ENCODE measurements at regions not wholly inside any gene's neighbourhood (a gene's known extent, or its start where the extent isn't known, plus 50 kb on each side); places are given as distances from the start of the nearest gene placed in this dataset.
A peak's percentile ranks its signal among the peaks of the same experiment; 100 is the strongest.
"Not testable (repeated sequence)": the region's sequence is repeated elsewhere in the genome, so short reads cannot be mapped to it uniquely, and the experiment has no call there.

DNA sequence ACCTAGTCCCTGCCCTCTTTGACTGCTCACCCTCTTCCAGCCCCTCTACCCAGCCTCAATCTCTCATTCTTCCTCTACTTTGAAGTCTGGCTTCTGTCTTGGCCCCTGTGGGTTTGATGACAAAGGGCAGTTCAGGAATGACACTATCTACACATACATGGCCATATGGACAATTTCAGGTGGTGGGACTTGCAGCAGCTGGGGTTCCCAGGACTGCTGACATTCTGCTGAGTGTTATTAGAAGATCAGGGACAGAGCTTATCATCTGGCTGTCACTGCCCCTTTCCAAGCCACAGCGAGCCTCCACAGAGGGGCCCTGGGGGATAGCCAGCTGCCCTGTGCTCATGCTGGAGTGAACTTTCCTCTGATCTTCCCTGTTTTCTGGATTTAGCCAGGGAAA, 97.4 kb upstream of the IPO9 start:
- no peak for DNase-seq

DNA sequence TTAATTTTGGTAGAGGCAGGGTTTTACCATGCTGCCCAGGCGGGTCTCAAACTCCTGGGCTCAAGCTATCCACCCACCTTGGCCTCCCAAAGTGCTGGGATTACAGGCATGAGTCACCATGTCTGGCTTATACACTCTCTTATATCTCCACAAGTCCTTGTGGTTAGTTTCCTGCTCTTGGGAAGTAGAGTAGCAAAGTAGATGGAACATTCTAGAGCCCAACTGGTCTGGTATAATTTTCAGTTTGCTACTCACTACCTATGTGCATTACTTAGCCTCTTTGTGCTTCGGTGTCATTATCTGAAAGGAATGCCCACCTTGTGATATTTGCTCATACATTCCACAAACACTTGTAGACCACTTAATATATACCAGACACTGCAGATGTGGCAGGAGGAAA, 96.6 kb upstream of the IPO9 start:
- DNase-seq = no peak

DNA sequence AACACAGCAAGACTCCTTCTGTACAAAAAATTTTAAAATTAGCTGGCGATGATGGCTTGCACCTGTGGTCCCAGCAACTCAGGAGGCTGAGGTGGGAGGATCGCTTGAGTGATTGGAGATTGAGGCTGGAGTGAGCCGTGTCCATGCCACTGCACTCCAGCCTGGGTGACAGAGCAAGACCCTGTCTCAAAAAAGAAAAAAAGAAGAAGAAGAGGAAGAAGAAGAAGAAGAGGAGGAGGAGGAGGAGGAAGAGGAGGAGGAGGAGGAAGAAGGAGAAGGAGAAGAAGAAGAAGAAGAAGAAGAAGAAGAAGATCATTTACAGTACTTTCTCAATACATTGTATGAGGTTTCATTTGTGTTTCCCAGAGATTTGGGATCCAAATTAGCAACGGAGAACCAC, 94.7 kb upstream of the IPO9 start:
- not testable (repeated sequence) for DNase-seq

DNA sequence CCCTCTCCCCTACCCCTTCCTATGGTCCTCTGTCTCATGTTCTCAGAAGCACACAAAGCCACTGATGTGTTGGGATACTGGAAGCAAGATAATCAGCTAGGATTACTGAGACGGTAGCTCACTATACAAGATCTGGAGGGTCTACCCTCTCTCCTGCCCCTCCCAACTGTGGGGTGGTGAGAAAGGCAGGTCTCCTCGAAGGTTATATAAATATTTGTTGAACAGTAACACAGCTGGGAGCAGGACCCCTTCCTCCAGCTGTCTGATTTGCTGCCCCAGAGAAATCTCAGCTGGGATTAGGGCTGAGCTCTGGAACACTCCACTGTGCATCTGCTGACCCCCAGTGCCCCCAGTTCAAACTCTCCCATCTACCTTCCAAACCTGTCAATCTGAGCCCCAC, 94.2 kb upstream of the IPO9 start:
- DNase-seq = no peak

DNA sequence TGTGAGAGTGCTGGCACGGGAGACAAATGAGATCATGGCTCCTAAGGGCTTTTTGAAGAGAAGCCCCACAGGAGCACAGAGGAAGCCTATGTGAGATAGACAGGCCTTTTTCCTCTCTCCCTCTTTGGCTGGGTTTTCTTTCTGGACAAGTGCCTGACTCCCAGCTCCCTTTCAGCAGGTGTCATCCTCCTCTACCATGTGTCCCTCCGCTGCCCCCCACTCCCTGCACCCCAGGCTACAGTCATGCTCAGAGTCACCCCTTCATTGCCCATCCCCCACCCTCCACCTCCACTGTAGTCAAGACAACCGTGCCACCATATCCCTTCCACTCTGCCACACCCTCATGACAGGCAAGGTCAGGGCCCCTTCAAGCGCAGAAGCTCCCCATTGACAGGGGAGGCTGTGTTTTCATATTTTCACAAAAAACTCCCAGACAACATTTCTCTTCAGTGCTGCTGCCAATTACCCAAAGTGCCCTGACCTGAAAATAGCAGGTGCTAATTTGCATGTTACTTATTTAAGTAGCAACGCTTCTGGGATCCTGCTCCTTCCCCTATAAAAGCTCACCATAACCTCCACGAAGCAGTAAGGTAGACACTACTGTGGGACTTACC, 92.1 kb upstream of the IPO9 start:
- no peak for DNase-seq

DNA sequence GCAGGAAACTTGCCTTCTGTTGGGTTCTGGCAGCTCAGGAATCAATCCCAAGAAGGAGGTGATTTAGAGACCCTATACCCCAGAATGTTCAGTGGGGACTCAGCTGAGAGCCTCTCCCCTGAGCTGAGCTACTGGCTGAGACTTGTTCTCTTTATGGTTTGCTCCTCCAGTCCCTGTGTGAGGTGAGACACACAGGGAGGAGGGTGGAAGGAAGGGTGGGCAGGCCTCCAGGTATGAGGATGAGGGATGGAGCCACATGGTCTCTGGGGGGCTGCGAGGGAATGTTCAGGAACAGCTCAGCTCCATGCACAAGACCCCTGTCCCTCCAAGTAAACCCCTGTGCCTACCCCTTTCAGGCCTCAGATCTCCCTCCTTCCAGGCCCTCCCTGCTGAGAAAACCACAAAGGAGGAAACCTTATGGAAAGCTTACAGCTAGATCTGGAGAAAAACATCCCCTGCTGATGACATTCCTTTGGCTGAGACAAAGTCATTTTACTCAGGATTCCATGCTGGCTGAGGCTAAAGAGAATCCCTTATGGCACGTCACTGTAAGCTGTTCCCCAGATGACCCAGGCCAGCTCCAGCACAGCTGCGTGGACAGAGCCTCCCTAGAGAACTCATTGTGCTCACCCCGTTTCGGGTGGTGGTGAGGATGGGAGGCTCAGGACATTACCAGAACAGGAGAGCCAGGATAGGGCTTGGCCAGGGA, 91.5 kb upstream of the IPO9 start:
- no peak for DNase-seq

DNA sequence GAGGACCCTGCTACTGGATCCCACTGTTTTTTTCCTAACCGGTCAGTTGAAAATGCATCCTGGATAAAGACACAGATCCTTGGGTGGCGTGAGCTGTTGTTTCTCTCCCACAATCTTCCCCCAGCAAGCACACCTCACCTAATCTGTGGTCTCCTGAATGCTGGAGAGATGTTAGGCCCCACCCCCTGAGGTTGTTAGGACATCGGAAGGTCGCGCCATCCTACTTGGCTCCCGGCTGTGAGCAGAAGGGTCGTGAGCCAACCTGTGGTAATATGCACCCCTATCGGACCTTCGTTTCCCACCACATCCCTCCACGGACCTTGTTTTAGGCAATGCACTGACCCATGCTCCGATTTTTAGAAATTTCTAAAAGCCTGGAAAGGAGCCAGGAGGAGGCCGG, 89.9 kb upstream of the IPO9 start:
- DNase-seq = no peak

DNA sequence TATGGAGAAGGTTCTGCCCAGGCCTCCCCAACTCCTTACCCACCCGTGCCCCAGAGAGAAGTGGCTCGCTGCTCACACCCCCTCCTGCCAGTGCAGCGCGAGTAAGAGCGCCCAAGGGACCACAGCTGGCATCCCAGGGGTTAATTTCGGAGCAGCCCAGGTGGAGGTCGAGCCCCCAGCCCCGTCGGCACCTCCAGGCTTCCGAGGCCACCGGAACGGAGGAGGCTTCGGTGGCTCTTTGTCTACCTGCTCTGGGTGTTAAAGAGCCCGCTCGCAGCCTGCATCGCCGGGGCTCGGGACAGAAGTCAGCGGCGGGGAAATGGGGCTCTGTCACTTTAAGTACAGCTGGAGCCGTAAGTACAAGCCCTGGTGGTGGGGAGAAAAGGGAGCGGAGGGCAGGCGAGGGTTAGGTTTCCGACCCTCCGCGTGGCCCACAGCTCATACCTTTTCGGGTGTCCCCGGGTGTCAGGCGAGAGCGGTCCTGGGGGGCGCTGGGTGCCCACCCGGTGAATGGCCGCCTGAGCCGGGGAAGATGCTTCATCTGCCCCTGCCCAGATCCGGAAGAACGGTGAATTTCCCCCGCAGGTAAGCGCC, 89.4 kb upstream of the IPO9 start:
- DNase-seq = peak; percentile 24

DNA sequence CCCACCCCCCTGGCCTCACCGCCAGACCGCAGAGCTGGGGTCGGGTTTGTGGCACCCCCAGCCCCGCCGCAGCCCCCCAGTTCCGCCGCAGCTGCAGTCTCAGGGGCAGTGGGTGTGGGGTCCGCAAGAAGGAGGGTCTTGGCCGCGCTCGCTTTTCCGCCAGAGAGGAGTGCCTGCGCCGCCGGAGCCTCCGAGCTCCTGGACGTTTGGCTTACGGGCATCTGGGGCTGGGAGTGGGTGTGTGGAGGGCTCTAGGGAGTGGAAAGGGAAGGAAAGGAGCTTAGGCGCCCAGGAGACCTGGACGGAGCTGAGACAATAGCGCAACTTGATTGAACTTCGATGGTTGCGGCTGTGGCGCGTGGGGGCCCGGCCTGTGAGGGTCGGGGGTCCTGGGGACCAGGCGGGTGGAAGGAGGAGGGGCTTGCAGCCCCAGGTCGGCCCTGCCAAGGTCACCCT, 88.8 kb upstream of the IPO9 start:
- no peak for DNase-seq

DNA sequence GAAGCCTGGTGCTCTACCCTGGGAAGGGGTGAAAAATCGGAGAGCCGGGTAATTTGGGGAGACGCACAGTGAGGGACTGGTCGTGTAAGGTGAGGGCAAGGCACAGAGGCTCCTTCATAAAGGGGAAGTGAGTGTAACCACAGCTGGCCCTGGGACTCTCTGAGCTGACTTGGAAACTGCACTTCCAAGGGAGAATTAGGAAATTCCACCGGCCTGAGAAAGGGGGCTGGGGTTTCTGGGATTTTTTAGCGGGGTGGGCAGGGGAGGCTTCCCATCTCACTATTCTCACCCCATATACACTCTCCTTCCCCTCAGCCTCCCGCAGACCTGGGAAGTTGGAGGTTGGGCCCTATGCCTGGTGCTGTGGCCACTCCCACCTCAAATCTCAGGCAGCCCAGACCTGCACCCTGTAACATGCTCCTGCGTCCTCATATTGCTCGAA, 88.3 kb upstream of the IPO9 start:
- no peak for DNase-seq

DNA sequence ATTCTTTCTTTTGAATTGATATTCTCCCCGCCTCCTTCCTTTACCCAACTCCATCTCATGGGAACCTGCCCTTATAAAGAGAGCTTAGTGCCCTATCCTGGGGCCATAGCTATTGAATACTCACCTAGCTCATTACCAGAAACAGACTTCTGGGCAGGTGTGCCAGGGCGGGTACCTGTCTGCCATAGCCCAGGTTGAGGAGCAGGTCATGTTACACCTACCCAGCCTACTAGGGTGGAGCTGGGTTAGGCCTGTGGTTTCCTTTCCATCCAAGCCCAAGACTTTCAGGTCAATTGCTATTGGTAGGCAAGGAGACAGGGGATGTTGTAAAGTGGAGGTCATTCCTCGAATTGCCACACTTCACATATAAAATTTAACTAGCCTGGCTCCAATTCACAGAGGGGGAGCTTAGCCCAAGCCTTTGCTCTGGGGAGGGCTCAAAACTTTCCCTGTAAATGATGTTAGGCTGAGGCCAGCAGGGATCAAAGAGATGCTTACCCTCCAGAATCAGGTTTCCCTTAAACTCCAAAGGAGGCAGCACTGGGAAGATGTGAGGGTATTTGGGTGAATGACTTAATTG, 87.1 kb upstream of the IPO9 start:
- no peak for DNase-seq

DNA sequence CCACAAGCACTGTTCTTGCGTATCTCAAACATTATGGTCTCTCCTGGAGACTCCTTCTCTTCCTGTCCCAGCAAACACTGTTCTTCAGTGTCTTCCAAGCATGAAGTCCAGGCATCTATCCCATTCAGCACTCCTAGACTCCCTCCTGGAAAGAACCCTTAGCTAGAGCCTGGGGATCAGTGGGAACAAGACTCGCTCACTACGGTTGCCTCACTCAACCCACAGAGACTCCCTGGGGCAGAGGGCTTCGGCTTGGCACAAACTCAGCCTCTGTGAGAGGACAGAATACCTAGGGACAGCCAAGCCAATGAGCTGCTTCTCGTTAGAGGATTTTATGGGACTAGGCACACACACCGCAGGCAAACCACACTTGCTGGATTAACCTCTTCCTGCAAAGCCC, 86.5 kb upstream of the IPO9 start:
- no peak for DNase-seq

DNA sequence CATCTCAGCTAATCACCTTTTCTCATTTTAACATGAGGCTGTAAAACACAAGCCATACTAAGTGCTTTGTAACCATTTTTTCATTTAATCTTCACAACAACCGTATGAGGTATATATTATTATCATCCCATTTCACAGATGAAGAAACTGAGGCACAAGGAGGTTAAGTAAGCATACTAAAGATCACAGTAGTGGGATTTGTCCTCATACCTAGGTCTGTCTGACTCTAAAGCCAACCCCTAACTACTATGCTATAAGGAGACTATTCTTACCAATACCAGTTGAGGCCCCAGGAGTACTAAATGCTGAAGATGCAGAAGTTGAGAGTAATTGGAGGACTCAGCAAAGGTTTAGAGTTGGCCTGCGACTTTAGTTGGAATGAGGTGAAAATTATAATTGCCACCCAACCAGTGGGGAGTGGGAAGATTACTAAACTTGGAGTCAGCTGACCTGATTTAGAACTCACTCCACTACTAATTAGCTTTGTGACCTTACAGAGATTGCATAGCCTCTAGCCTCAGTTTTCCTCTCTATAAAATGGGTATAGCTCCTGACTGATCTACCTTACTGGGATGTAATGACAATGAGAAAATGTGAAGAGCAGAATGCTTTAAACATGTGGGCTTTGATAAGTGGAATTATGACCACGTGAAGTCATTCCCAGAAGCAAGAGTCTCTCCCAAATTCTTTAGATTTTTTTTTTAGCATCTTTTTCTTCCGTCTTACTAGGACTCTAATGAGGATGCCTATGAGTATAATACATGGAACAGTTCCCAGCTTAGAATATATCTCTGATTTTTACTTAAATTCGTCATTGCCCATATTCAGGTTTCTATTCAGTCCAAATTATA, 85.8 kb upstream of the IPO9 start:
- DNase-seq = no peak

DNA sequence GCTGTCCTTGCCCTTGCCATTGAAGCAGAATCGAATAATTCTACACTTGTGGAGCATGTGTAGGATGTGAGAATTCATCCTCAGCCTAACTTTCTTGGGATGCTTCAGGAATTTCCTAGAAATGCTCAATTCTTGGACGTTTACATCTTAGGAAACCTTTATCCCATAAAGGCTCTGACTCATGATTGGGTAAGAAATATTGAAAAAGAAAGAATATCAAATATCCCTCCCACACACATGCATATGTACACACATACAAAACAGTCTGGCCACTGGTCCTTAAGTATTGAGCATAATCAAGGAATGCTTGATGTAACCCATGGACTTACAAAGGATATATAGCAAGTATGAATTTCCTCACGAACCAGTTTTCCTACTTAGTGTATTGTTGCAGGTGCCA, 83.9 kb upstream of the IPO9 start:
- DNase-seq = no peak

DNA sequence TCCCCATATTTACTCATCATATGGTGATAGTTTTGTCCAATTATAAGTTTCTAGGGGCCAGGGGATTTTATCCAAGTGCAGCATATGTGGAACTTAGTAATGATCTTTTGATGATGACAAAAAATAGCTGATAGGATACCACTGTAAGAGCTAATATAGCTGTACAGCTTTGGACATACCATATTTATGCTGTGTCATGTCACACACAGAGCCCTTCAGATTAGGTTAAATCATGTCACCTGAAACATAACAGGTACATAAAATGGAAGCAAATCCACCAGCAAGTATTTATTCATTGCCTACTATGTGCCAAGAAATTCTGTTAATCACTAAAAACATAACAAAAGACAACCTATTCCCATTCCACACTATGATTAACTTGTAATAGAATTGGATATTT, 82.8 kb upstream of the IPO9 start:
- DNase-seq = no peak

DNA sequence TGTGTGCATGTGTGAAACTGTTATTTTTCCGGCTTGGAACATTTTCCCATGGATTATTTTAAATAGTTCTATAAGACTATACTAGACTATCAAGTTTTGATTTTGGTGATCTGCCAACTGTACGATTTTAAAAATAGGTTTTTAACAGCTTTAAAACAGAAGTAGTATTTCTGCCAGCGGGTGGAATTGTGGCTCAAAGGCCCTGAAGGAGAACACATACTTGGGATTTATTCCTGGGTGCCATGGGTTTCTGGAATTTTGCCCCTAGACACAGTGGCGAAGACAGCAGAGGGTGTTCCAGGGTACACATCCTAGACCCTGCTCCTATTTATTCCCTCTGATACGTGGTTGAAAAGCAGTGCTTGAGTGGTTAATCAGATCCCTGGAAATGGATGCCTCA, 81.7 kb upstream of the IPO9 start:
- DNase-seq = no peak

DNA sequence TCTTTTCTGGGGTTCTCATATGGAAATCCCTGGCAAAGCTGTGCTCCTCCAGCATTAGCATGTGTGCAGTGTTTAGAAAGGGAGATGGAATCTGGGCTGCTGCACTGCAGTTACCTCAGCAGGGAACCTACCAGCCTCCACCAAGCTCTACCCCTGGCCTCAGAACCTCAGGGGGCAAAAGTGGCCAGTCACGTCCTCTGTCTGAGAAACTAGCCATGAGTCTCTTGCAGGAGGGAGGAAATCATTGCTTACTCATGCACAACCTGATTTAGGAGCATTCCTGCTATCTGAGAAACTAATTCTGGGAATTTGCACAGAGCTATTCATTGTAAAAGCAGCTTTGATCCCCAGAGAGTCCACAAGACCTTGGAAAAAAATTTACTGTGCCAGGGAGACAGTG, 80.6 kb upstream of the IPO9 start:
- no peak for DNase-seq

DNA sequence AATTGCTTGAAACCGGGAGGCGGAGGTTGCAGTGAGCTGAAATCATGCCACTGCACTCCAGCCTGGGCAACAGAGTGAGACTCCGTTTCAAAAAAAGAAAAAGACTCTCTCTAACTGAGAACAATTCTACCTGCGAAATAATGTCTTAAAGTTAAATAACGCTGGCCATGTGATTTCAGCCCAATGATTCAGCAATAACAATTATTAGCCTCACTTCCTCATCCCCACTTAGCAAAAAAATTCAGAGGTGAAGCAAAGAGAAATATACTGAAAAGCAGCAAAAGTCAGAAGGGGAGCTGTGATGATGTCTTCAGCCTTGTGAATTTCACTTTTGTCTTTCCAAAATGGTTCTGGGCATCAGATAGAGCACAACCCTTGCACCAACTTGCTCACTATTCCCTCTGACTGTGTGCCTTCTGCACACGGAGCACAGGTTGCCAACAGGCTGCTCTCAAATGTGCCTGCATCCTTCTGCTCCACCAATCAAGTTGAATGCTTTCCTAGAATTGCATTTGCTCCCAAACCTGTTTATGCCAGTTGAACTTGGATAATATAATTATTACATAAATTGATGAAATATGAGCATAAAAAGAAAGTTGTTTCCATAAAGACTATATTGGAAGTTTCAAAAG, 79.8 kb upstream of the IPO9 start:
- DNase-seq = no peak

DNA sequence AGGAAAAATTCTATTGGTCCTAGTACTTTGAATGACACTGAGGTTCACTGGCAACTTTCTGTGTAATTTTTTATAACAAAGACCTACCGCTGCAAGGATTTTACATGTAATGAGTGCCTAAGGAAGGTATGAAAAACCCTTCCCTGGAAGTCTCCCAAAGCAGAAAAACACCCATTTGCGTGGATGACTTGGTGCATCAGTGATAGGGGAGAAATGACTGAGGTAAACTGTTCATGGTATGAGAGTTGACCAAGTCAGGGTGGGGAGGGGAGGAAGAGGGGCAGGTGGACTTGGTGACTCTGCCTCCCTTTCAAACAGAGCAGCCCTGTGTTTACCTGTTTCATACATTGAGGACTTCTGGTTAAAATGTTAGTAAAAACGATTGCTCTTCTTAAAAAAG, 78.8 kb upstream of the IPO9 start:
- no peak for DNase-seq

DNA sequence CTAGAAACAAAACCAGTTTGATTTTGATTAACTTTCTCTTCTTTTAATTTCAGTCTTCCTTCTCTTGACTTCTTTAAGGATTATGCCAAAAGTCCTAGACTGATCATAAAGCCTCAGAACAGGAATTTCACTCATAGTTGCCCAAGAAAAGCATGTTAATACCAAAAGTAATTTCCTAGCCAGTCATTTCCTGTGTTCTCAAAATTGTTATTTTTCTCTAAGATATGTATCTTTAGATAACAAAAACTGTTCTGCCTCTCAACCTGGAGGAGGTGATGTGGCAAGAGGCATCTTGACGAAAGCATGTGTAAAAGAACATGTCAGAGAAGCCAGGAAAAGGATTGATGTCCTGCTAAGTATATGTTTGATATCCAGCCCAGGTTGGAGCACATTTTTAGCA, 78.0 kb upstream of the IPO9 start:
- no peak for DNase-seq

DNA sequence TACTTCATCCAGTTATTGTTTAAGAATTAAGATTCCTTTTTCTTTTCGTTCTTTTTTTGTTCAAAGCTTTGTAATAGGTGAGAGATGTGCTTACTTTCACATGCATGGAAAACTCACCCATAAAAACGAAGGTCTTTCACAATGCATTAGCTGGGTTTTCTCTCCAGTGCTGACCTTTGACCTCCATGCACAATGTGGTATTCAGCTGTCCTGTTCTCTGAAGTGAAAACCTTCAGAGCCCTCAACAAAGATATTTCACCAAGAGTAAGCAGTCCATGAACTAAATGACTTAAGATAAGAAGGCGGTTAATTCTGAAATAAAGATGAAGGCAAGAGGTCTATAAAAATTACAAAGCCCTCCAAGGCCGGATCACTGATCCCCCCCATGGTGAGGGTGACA, 77.1 kb upstream of the IPO9 start:
- DNase-seq = no peak

DNA sequence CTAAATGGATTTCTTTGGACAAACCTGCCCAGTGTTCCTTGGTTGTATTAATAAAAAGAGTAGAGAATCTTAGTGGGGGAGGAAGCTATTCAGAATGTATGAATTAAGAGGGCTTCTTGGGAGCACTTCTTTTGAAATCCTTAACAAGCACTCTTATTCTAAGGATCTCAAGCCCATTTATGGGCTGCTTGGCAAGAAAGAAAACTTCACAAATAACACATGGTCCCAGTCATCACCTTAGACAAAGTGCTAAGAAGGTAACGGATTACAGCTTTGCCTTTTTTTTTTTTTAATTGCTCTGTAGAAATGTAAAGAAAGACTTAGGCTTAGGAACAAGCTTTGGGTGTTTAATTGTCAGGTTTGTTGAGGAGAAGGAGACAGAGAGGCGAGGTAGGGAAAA, 76.6 kb upstream of the IPO9 start:
- no peak for DNase-seq

DNA sequence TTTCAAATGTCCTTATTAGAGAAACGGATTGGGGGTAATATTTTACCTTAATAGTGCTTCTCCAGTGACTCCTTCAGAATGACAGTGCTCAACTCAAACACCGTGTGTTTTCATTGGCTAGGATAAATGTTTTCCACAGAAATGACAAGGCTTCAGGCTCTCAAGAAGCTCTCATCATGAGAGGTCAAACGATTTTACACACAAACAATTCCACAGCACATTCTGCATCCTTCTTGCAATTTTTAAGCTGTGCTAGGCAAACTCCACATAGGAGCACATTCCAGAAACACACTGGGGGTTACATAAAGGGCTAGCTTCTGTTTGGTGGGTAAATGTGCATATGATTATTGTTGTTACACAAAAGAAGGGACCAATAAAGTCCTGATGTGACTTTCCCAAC, 75.5 kb upstream of the IPO9 start:
- no peak for DNase-seq

Data from NCI-H774 (cell line).